VCaP (cell line): ENCODE measurements at regions not wholly inside any gene's neighbourhood (a gene's known extent, or its start where the extent isn't known, plus 50 kb on each side); places are given as distances from the start of the nearest gene placed in this dataset.

Experiments used
- H3K27ac ChIP-seq: fragments of 450-650 bp; 2 replicates; pipeline ENCODE4 v1.5.1; 2017
- CTCF ChIP-seq: fragments of 450-650 bp; conservative IDR thresholded peaks from 2 replicates; pipeline ENCODE4 v1.5.1; 2017; ENCODE audit warnings: mild to moderate bottlenecking, moderate library complexity

DNA sequence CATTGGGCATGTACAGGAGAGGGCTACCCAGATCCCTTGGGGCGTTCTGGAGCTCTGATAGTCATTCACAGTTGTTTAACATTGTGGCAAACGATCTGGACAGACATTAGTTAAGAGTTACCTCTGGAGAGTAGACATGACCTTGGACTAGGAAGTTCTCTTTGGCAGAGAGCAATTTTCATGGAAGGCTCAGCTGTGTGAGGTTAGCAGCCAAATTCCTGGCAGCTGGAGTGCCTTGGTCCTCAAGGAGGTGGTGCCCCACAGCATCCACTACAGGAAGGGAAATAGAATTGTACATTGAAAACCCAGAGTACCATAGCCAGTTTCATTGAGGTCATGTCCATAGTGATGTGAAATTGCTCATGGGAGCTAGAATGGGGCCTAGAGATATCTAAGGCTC, 82.8 kb downstream of the BLID start:
- H3K27ac ChIP-seq, result no peak overlapping the region
- TF ChIP-seq CTCF, result no peak

DNA sequence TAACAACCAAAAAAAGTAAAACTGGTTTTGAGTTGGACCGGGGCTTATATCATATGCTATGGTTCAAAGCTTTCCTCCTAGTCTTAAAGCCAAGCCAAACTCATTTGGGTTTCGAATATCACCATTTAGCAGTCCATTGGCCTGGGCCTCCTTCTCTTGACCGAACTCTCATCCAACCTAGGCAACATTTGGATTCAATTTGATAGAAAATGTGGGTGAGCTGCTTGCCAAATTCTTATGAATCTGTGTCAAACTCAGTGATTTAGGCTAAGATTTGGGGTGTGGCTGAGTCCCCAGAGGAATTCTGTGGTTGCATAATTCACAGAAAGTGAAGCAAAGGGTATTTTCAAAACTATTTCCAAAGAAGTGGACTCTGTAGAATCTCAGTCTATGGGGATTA, 83.7 kb downstream of the BLID start:
- no peak overlapping the region for H3K27ac ChIP-seq
- no peak for TF ChIP-seq CTCF

DNA sequence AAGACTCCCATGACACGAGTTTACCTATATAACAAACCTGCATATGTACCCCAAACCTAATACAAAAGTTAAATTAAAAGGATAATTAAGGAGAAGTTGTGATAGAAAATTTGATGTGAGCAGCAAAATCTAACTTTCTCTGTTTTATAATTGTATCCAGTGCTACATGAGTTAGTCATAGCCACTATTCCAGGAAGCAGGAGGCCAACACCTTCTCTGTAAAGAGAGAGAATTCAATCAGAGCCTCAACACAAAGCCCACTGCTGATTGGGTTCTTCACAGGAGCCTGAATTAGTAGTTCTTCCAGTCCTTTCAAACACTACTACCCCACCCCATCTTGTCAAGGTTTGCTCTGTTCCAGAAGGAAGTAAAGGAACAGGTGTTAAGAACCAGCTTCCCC, 84.2 kb downstream of the BLID start:
- TF ChIP-seq CTCF, result no peak
- H3K27ac ChIP-seq, result no peak overlapping the region

DNA sequence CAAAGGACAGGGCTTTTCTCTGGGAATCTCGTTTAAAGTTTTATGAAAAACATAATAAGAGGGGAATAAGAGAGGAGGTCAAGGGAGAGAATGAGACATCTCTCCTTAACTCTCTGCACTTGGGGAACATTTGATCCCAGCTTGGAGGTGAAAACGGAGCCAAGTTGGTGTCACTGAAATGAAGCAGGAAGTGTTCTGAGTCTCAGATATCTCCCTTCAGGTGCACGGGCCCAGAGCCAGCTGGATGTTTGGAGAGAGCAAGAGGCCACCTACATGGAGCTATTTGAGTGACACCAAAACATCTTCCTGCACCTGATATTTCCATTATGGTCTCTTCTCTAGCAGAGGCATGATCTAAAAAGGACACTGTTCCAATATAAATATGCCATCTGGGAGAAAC, 85.7 kb downstream of the BLID start:
- no peak overlapping the region for H3K27ac ChIP-seq
- no peak for TF ChIP-seq CTCF

GRCh38 chr11:122028545-122028944, 87.5 kb downstream of the BLID start:
- no peak for TF ChIP-seq CTCF
- no peak overlapping the region for H3K27ac ChIP-seq

- no peak for TF ChIP-seq CTCF
- H3K27ac ChIP-seq, result no peak overlapping the region
Measured at GRCh38 chr11:122028036-122028435, 88.0 kb downstream of the BLID start.

DNA sequence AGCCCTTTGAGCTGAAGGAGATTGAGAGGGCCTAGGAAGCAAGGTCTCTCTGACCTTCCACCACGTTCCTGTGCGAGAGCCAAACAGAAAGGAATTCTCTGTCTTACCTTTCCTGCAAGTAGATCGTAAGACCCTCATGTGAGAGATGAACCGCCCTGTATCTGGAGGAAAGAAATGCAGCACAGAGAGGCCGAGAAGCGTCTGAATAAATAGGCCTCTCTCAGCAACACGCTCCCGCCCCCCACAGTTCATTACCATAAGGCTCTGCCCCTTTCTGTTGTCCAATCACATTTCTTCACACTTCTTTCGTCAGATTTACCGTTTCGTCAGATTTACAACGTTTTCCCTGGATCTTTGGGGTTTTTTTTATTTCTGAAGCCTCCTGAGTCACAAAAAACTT, 90.3 kb downstream of the BLID start:
- no peak for TF ChIP-seq CTCF
- no peak overlapping the region for H3K27ac ChIP-seq

DNA sequence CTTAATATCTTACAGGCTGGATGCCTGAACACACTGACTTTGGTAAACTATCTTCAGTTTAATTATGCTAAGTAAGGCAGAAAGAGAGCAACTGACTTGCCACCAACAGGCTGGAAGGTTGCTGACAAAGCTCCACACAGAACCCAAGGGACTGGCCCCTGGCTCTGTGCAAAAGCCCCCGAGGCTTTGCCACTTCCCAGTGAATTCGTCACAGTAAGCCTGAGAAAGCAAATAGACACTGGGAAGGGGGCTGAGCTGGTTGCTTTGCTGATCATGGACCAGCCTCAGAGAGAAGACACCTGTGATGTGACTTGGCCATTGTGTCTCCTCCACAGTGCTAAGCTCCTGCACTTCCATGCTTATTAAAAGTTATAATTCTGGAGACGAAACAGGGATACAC, 91.7 kb downstream of the BLID start:
- no peak for TF ChIP-seq CTCF
- no peak overlapping the region for H3K27ac ChIP-seq
